ENCODE measurements at regions not wholly inside any gene's neighbourhood (a gene's known extent, or its start where the extent isn't known, plus 50 kb on each side); places are given as distances from the start of the nearest gene placed in this dataset.
A peak's percentile ranks its signal among the peaks of the same experiment; 100 is the strongest.
"Not testable (repeated sequence)": the region's sequence is repeated elsewhere in the genome, so short reads cannot be mapped to it uniquely, and the experiment has no call there.

- TF ChIP-seq, protein P1, sequence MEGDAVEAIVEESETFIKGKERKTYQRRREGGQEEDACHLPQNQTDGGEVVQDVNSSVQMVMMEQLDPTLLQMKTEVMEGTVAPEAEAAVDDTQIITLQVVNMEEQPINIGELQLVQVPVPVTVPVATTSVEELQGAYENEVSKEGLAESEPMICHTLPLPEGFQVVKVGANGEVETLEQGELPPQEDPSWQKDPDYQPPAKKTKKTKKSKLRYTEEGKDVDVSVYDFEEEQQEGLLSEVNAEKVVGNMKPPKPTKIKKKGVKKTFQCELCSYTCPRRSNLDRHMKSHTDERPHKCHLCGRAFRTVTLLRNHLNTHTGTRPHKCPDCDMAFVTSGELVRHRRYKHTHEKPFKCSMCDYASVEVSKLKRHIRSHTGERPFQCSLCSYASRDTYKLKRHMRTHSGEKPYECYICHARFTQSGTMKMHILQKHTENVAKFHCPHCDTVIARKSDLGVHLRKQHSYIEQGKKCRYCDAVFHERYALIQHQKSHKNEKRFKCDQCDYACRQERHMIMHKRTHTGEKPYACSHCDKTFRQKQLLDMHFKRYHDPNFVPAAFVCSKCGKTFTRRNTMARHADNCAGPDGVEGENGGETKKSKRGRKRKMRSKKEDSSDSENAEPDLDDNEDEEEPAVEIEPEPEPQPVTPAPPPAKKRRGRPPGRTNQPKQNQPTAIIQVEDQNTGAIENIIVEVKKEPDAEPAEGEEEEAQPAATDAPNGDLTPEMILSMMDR (IDR thresholded peaks at IDR 0.05 in 2 of 3, conservative IDR thresholded peaks at IDR 0.05 in 1 of 3; ENCODE audit: borderline replicate concordance in 1 of 3, insufficient read depth in 1 of 3, low read depth in 2 of 3, low read length in 2 of 3) = 0 out of 6 replicates have a peak, but pooled peaks of 1 of the 3 experiments have one; percentile 7
- TF ChIP-seq, protein P2, sequence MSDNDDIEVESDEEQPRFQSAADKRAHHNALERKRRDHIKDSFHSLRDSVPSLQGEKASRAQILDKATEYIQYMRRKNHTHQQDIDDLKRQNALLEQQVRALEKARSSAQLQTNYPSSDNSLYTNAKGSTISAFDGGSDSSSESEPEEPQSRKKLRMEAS (IDR thresholded peaks at IDR 0.05) = not testable (repeated sequence)
- TF ChIP-seq POLR2A (IDR thresholded peaks at IDR 0.05; ENCODE audit: borderline replicate concordance, extremely low read depth, insufficient read depth, insufficient read length); POLR2AphosphoS5 (IDR thresholded peaks at IDR 0.05; ENCODE audit: low read depth, low read length); EZH2 (IDR thresholded peaks at IDR 0.05); YY1 (IDR thresholded peaks at IDR 0.05; ENCODE audit: extremely low read depth, insufficient replicate concordance, low read depth, low read length); EGR1 (IDR thresholded peaks at IDR 0.05; ENCODE audit: low read depth): not testable (repeated sequence)
- TF ChIP-seq, protein P3, sequence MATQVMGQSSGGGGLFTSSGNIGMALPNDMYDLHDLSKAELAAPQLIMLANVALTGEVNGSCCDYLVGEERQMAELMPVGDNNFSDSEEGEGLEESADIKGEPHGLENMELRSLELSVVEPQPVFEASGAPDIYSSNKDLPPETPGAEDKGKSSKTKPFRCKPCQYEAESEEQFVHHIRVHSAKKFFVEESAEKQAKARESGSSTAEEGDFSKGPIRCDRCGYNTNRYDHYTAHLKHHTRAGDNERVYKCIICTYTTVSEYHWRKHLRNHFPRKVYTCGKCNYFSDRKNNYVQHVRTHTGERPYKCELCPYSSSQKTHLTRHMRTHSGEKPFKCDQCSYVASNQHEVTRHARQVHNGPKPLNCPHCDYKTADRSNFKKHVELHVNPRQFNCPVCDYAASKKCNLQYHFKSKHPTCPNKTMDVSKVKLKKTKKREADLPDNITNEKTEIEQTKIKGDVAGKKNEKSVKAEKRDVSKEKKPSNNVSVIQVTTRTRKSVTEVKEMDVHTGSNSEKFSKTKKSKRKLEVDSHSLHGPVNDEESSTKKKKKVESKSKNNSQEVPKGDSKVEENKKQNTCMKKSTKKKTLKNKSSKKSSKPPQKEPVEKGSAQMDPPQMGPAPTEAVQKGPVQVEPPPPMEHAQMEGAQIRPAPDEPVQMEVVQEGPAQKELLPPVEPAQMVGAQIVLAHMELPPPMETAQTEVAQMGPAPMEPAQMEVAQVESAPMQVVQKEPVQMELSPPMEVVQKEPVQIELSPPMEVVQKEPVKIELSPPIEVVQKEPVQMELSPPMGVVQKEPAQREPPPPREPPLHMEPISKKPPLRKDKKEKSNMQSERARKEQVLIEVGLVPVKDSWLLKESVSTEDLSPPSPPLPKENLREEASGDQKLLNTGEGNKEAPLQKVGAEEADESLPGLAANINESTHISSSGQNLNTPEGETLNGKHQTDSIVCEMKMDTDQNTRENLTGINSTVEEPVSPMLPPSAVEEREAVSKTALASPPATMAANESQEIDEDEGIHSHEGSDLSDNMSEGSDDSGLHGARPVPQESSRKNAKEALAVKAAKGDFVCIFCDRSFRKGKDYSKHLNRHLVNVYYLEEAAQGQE (IDR thresholded peaks at IDR 0.05; ENCODE audit: low read depth) = not testable (repeated sequence)
These were observed 180.4 kb upstream of the FOXD4L5 start for GRCh38 chr9:65465246-65465895.
